PFSK-1 (cell line): ENCODE measurements at regions not wholly inside any gene's neighbourhood (a gene's known extent, or its start where the extent isn't known, plus 50 kb on each side); places are given as distances from the start of the nearest gene placed in this dataset.

Source experiments
- FOXP2 ChIP-seq: optimal IDR thresholded peaks from 2 replicates; pipeline ENCODE3; 2011; ENCODE audit warnings: borderline replicate concordance, control low read depth, inconsistent platforms; ENCODE audit not compliant: insufficient read depth; ENCODE audit errors: extremely low read length, extremely low read depth
- POLR2AphosphoS5 ChIP-seq: IDR thresholded peaks from 2 replicates; pipeline ENCODE4 v1.6.1; 2012; ENCODE audit warnings: low read depth, mild to moderate bottlenecking, control low read depth, low read length, moderate library complexity
- SIN3A ChIP-seq: IDR thresholded peaks from 2 replicates; pipeline ENCODE4 v1.6.1; 2012; ENCODE audit warnings: mild to moderate bottlenecking, low read length, moderate library complexity, borderline replicate concordance; ENCODE audit not compliant: insufficient read depth
- TAF1 ChIP-seq: IDR thresholded peaks from 2 replicates; pipeline ENCODE4 v1.6.1; 2012; ENCODE audit warnings: low read length, control low read depth, borderline replicate concordance; ENCODE audit not compliant: insufficient read depth
- TF ChIP-seq, protein P1 (sequence below), 2 experiments: IDR thresholded peaks; 2 replicates each; pipeline versions ENCODE4 v1.6.1 to v1.8.0; 2011 to 2012; ENCODE audit warnings: low read depth in 2 of 2, low read length in 2 of 2, control low read depth in 1 of 2, inconsistent platforms in 1 of 2, mild to moderate bottlenecking in 1 of 2, moderate library complexity in 1 of 2; ENCODE audit not compliant: insufficient read depth in 1 of 2

DNA sequence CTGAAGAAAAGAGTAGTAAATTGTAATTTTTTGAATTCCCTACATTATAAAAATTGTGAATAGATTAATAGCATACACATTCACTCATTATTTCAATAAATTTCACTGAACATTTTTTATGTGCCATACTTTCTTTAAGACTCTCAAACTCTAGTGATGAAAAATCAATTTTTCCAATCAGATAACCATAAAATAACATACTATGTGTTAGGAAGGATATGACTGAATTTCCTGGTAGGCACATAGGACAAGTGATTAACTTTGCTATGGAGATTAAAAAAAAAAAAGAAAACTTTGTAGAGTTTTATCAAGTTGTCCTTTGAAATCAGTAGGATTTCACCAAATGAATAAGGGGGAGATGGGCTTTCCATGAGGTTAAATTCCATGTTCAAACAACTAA is 1597.3 kb upstream of the LRRTM3 start:
- TF ChIP-seq POLR2AphosphoS5 (no peak), SIN3A (no peak), TAF1 (no peak), FOXP2 (no peak)
- TF ChIP-seq, protein P1, sequence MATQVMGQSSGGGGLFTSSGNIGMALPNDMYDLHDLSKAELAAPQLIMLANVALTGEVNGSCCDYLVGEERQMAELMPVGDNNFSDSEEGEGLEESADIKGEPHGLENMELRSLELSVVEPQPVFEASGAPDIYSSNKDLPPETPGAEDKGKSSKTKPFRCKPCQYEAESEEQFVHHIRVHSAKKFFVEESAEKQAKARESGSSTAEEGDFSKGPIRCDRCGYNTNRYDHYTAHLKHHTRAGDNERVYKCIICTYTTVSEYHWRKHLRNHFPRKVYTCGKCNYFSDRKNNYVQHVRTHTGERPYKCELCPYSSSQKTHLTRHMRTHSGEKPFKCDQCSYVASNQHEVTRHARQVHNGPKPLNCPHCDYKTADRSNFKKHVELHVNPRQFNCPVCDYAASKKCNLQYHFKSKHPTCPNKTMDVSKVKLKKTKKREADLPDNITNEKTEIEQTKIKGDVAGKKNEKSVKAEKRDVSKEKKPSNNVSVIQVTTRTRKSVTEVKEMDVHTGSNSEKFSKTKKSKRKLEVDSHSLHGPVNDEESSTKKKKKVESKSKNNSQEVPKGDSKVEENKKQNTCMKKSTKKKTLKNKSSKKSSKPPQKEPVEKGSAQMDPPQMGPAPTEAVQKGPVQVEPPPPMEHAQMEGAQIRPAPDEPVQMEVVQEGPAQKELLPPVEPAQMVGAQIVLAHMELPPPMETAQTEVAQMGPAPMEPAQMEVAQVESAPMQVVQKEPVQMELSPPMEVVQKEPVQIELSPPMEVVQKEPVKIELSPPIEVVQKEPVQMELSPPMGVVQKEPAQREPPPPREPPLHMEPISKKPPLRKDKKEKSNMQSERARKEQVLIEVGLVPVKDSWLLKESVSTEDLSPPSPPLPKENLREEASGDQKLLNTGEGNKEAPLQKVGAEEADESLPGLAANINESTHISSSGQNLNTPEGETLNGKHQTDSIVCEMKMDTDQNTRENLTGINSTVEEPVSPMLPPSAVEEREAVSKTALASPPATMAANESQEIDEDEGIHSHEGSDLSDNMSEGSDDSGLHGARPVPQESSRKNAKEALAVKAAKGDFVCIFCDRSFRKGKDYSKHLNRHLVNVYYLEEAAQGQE (IDR thresholded peaks at IDR 0.05; ENCODE audit: insufficient read depth in 1 of 2, low read depth in 2 of 2, low read length in 2 of 2): no peak

DNA sequence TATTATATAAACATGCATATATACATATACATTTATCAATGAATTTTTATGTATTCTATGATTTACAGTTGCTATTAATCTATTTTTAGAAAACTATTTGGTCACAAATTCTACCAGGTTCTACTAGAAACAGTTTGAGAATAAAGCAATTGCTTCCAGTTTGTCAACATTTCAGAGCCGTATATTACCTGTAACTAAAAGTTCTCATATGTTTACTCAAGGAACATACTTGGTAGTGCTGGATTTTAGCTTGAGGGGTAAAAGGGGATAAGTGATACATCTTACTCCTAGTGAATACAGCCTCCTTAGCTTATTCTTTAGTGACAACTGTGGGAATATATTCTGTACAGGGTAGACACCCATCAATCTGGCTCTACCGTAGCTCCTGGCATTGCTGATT is 1590.5 kb upstream of the LRRTM3 start:
- TF ChIP-seq, protein P1 (IDR thresholded peaks at IDR 0.05; ENCODE audit: insufficient read depth in 1 of 2, low read depth in 2 of 2, low read length in 2 of 2): no peak

DNA sequence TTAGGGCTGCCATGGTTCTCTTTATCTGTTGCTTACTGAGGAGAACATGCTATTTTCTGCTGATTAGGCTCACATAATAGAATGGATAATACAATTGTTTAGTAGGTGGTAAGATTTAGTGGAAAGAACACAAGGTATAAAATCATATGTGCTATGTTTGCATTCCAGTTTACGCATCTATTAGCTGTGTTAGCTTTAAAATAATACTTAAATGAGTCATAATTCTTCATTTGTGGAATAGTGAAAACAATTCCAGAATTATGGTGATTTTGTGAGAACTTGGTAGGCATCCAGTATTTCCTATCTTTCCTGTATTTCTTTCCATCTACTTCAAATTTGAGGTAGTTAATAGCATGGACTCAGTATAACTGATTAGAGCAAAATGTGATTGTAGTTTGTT is 1585.5 kb upstream of the LRRTM3 start:
- TF ChIP-seq SIN3A (no peak), FOXP2 (no peak), TAF1 (no peak), POLR2AphosphoS5 (no peak)
- TF ChIP-seq, protein P1 (IDR thresholded peaks at IDR 0.05; ENCODE audit: insufficient read depth in 1 of 2, low read depth in 2 of 2, low read length in 2 of 2): no peak

DNA sequence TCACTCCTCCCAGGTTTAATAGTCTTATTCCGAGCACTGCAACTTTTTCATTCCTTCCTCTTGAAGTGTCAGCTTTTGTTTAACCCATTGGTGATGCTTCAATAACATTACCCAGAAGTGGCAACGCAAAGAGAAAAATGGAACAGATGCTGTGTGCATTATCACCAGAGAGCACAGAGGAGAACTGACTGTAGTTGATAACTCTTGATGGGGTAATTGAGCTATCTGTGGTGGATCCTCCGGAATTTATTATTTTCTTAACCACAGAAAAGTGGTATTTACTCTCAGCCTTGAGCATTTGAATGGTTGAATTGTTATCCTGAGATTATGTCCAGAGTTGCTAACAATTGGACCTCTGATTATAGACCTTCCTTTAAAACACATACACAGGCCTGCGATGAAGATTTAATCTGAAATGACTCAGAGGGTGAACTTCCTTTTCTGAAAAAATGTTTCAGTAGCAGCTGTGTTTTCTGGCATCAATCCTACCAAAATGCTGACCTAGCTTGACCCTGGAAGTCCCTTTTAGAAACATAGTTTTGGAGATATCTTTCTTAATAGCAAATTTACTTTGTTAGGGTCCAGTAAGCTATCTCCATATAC is 1584.4 kb upstream of the LRRTM3 start:
- TF ChIP-seq POLR2AphosphoS5 (no peak), SIN3A (no peak), FOXP2 (no peak)
- TF ChIP-seq, protein P1 (IDR thresholded peaks at IDR 0.05; ENCODE audit: insufficient read depth in 1 of 2, low read depth in 2 of 2, low read length in 2 of 2): no peak

DNA sequence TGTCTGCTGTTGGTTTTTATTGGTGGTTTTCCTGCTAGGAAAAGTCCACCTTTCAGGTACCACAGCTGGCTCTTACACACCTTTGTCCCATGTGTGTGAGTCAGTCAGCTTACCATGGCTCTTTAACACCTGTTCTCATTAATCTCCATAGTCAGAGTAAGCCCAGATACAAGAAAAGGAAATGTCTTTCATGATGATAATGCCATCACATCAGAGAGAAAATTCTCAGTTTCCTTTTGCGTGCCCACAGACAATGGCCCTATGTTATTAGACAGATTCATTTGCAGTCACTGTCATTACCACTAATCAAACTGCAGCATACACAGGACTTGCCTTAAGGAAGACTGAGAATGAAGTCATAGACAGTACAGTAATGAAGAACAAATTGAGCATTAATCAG is 1583.6 kb upstream of the LRRTM3 start:
- no peak for TF ChIP-seq SIN3A
- TF ChIP-seq FOXP2: no peak
- TF ChIP-seq TAF1: no peak
